ENCODE measurements at regions not wholly inside any gene's neighbourhood (a gene's known extent, or its start where the extent isn't known, plus 50 kb on each side); places are given as distances from the start of the nearest gene placed in this dataset.
A peak's percentile ranks its signal among the peaks of the same experiment; 100 is the strongest.
"Not testable (repeated sequence)": the region's sequence is repeated elsewhere in the genome, so short reads cannot be mapped to it uniquely, and the experiment has no call there.

GRCh38 chr15:56568466-56569167 is 103.7 kb upstream of the MNS1 start:
- no peak for DNase-seq
- no peak for ATAC-seq

- DNase-seq (no peak), ATAC-seq (no peak)
These were observed 92.5 kb upstream of the MNS1 start for GRCh38 chr15:56557415-56557814.

GRCh38 chr15:56553486-56553885 is 88.5 kb upstream of the MNS1 start:
- ATAC-seq (no peak), DNase-seq (no peak)

GRCh38 chr15:56552659-56553058 is 87.7 kb upstream of the MNS1 start:
- DNase-seq: no peak
- no peak for ATAC-seq

- not testable (repeated sequence) for ATAC-seq, DNase-seq
These were observed 75.6 kb upstream of the MNS1 start for GRCh38 chr15:56540570-56540969.

GRCh38 chr15:56540157-56540556 is 75.2 kb upstream of the MNS1 start:
- not testable (repeated sequence) for ATAC-seq, DNase-seq

GRCh38 chr15:56538901-56539545 is 74.1 kb upstream of the MNS1 start:
- no peak for ATAC-seq

GRCh38 chr15:56537881-56538280 is 72.9 kb upstream of the MNS1 start:
- DNase-seq: peak; percentile 19
- peak; percentile 49 for ATAC-seq

More at GRCh38 chr15:56538901-56539545, 74.1 kb upstream of the MNS1 start:
- no peak for DNase-seq

- DNase-seq: no peak
- ATAC-seq: no peak
These were observed 69.8 kb upstream of the MNS1 start for GRCh38 chr15:56534728-56535127.

GRCh38 chr15:56533731-56534403 is 68.9 kb upstream of the MNS1 start:
- DNase-seq: no peak
- ATAC-seq: no peak

GRCh38 chr15:56532721-56533460 is 68.0 kb upstream of the MNS1 start:
- DNase-seq (no peak), ATAC-seq (no peak)

- ATAC-seq: no peak
- no peak for DNase-seq
These were observed 65.2 kb upstream of the MNS1 start for GRCh38 chr15:56530157-56530556.

- ATAC-seq (no peak), DNase-seq (no peak)
These were observed 63.2 kb upstream of the MNS1 start for GRCh38 chr15:56528136-56528535.

GRCh38 chr15:56524915-56525314 is 60.0 kb upstream of the MNS1 start:
- DNase-seq: no peak
- ATAC-seq: no peak

- DNase-seq (no peak), ATAC-seq (no peak)
These were observed 58.6 kb upstream of the MNS1 start for GRCh38 chr15:56523521-56523920.

- DNase-seq: no peak
These were observed 54.1 kb upstream of the MNS1 start for GRCh38 chr15:56519000-56519399.

More at GRCh38 chr15:56519000-56519399, 54.1 kb upstream of the MNS1 start:
- ATAC-seq: no peak
